Trophoblast cell (in vitro differentiated cells and primary cell): ENCODE measurements at regions not wholly inside any gene's neighbourhood (a gene's known extent, or its start where the extent isn't known, plus 50 kb on each side); places are given as distances from the start of the nearest gene placed in this dataset.

Source experiments
- DNase-seq, 2 donors: peaks; one replicate each; pipeline ENCODE4 v3.0.0-alpha.2; 2016
- H2AFZ ChIP-seq: 2 replicates; pipeline ENCODE4 v1.6.1; 2013; ENCODE audit warnings: low read length, moderate library complexity, mild to moderate bottlenecking; ENCODE audit not compliant: insufficient read depth, poor library complexity
- H2AK5ac ChIP-seq: 2 replicates; pipeline ENCODE4 v1.6.1; 2013; ENCODE audit warnings: mild to moderate bottlenecking, low read length
- H2BK120ac ChIP-seq: 2 replicates; pipeline ENCODE4 v1.6.1; 2013; ENCODE audit warnings: low read length, mild to moderate bottlenecking, moderate library complexity; ENCODE audit not compliant: insufficient read depth, poor library complexity
- H2BK12ac ChIP-seq: 2 replicates; pipeline ENCODE4 v1.6.1; 2013; ENCODE audit warnings: mild to moderate bottlenecking, low read length, moderate library complexity
- H2BK5ac ChIP-seq: 2 replicates; pipeline ENCODE4 v1.6.1; 2013; ENCODE audit warnings: low read length, low read depth, moderate library complexity, mild to moderate bottlenecking; ENCODE audit not compliant: poor library complexity
- H3K14ac ChIP-seq: 2 replicates; pipeline ENCODE4 v1.6.1; 2013; ENCODE audit warnings: mild to moderate bottlenecking, low read length
- H3K18ac ChIP-seq: 2 replicates; pipeline ENCODE4 v1.6.1; 2013; ENCODE audit warnings: mild to moderate bottlenecking, low read length
- H3K23ac ChIP-seq: 2 replicates; pipeline ENCODE4 v1.6.1; 2013; ENCODE audit warnings: low read length
- H3K27ac ChIP-seq: 2 replicates; pipeline ENCODE4 v1.5.1; 2013; ENCODE audit warnings: low read depth, mild to moderate bottlenecking, inconsistent platforms, low read length, moderate library complexity
- H3K27me3 ChIP-seq: 2 replicates; pipeline ENCODE4 v1.6.1; 2013; ENCODE audit warnings: inconsistent platforms, mild to moderate bottlenecking, low read length, moderate library complexity; ENCODE audit not compliant: insufficient read depth
- H3K36me3 ChIP-seq, 2 experiments: 1 replicate in 1 of 2; 2 replicates in 1 of 2; pipeline ENCODE4 v1.6.1; 2013; ENCODE audit warnings: low read length in 2 of 2, mild to moderate bottlenecking in 2 of 2, moderate library complexity in 1 of 2; ENCODE audit not compliant: insufficient read depth in 2 of 2, control insufficient read depth in 1 of 2
- H3K4ac ChIP-seq: 2 replicates; pipeline ENCODE4 v1.6.1; 2013; ENCODE audit warnings: low read depth, mild to moderate bottlenecking, low read length, moderate library complexity
- H3K4me1 ChIP-seq, 2 experiments: 1 replicate in 1 of 2; 2 replicates in 1 of 2; pipeline ENCODE4 v1.6.1; 2013; ENCODE audit warnings: low read length in 2 of 2, mild to moderate bottlenecking in 2 of 2, moderate library complexity in 1 of 2; ENCODE audit not compliant: insufficient read depth in 2 of 2, control insufficient read depth in 1 of 2
- H3K4me2 ChIP-seq: 2 replicates; pipeline ENCODE4 v1.6.1; 2013; ENCODE audit warnings: inconsistent platforms, mild to moderate bottlenecking, low read length, moderate library complexity
- H3K4me3 ChIP-seq: 2 replicates; pipeline ENCODE4 v1.5.1; 2013; ENCODE audit warnings: mild to moderate bottlenecking, low read depth, low read length, inconsistent platforms
- H3K79me1 ChIP-seq: one replicate; pipeline ENCODE4 v1.6.1; 2013; ENCODE audit warnings: low read length
- H3K79me2 ChIP-seq: 2 replicates; pipeline ENCODE4 v1.6.1; 2013; ENCODE audit warnings: low read length, mild to moderate bottlenecking; ENCODE audit not compliant: control insufficient read depth, insufficient read depth, poor library complexity
- H3K9ac ChIP-seq: 2 replicates; pipeline ENCODE4 v1.6.1; 2013; ENCODE audit warnings: mild to moderate bottlenecking, low read length
- H3K9me3 ChIP-seq: 2 replicates; pipeline ENCODE4 v1.6.1; 2013; ENCODE audit warnings: low read depth, mild to moderate bottlenecking, control low read depth, inconsistent platforms, low read length; ENCODE audit not compliant: insufficient read depth
- H4K12ac ChIP-seq: 2 replicates; pipeline ENCODE4 v1.6.1; 2013; ENCODE audit warnings: low read depth, mild to moderate bottlenecking, low read length, moderate library complexity
- H4K8ac ChIP-seq: 2 replicates; pipeline ENCODE4 v1.6.1; 2013; ENCODE audit warnings: low read depth, mild to moderate bottlenecking, low read length, moderate library complexity
- H4K91ac ChIP-seq: one replicate; pipeline ENCODE4 v1.6.1; 2013; ENCODE audit warnings: low read depth, mild to moderate bottlenecking, low read length, moderate library complexity
- WGBS: extraction: QIAGEN DNeasy Blood & Tissue Kit; methylation state at CpG from one replicate; pipeline ENCODE4 v1.1.7; 2013; ENCODE audit warnings: missing lambda C conversion rate; ENCODE audit not compliant: insufficient read length, insufficient coverage; ENCODE audit errors: extremely low coverage; 5-methylcytosine and 5-hydroxymethylcytosine counted together

DNA sequence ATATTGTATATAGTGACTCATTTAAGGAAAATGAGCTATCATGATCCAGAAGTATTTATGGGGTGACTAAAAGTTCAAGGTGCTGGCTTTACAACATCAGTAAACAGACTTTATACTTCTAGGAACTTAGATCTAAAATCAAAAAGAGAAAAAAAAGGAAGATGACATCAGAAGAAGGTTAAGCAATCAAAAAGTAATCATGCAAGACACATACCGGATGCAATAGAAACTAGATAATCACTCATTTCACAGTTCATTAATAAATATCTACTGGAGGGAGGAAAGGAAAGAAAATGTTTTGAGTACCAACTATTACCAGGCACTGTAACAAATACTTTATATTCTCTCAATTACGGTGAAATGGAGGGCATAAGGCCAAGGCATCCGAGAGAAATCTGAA is 276.4 kb downstream of the SPRY1 start:
- DNase-seq: peak in 1 of 2 donors; percentile 23
- Histone ChIP-seq H2AK5ac (no peak overlapping the region), H3K4me1 (no peaks in the 10 kb centered on the region), H3K18ac (no peak overlapping the region), H4K91ac (no peak overlapping the region), H3K79me2 (no peaks in the 10 kb centered on the region), H3K27me3 (no peaks in the 10 kb centered on the region), H3K36me3 (no peaks in the 10 kb centered on the region), H2BK120ac (no peak overlapping the region), H2BK12ac (no peak overlapping the region), H4K12ac (no peak overlapping the region), H4K8ac (no peak overlapping the region), H2BK5ac (no peak overlapping the region), H3K27ac (no peak overlapping the region), H3K4me3 (no peak overlapping the region), H2AFZ (no peak overlapping the region), H3K9ac (no peak overlapping the region), H3K4me2 (no peak overlapping the region), H3K14ac (no peak overlapping the region), H3K9me3 (no peaks in the 10 kb centered on the region), H3K79me1 (no peaks in the 10 kb centered on the region), H3K4ac (no peak overlapping the region), H3K23ac (no peak overlapping the region)
- no CpG with 5 or more reads among the region's 3 CpGs for WGBS

DNA sequence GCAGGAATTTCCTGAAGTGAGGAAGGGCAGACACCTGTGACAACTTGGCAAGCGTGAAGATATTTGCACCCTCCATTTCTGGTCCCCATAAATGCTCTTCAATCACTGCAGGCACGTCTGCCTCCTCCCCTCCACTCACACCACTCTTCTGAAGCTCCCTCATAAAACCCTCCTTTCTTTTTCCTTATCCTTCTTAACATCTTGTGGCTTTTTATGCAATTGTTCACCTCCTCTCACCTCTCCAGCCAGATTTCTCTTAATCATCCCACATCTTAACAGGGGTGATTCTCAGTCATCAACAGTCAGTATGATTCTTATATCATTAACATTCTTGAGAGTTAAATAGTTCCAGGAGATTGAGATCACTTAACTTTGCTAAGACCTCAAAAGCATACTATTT is 277.4 kb downstream of the SPRY1 start:
- H3K9me3 ChIP-seq: no peaks in the 10 kb centered on the region
- H2AFZ ChIP-seq: no peak overlapping the region
- no peak overlapping the region for H3K4me2 ChIP-seq
- no peaks in the 10 kb centered on the region for H3K27me3 ChIP-seq
- H3K9ac ChIP-seq: no peak overlapping the region
- no peak overlapping the region for H2AK5ac ChIP-seq
- H3K4ac ChIP-seq: no peak overlapping the region
- no peak overlapping the region for H3K23ac ChIP-seq
- H2BK12ac ChIP-seq: no peak overlapping the region
- H3K18ac ChIP-seq: no peak overlapping the region
- H3K14ac ChIP-seq: no peak overlapping the region
- no peaks in the 10 kb centered on the region for H3K79me1 ChIP-seq
- H2BK5ac ChIP-seq: no peak overlapping the region
- no peak overlapping the region for H3K27ac ChIP-seq
- H3K4me1 ChIP-seq: no peaks in the 10 kb centered on the region
- no peak overlapping the region for H3K4me3 ChIP-seq
- H4K8ac ChIP-seq: no peak overlapping the region
- H3K79me2 ChIP-seq: no peaks in the 10 kb centered on the region
- no peak overlapping the region for H4K12ac ChIP-seq
- WGBS: no CpG with 5 or more reads among the region's 2 CpGs
- H3K36me3 ChIP-seq: no peaks in the 10 kb centered on the region
- no peak overlapping the region for H2BK120ac ChIP-seq
- DNase-seq: no peak
- no peak overlapping the region for H4K91ac ChIP-seq

DNA sequence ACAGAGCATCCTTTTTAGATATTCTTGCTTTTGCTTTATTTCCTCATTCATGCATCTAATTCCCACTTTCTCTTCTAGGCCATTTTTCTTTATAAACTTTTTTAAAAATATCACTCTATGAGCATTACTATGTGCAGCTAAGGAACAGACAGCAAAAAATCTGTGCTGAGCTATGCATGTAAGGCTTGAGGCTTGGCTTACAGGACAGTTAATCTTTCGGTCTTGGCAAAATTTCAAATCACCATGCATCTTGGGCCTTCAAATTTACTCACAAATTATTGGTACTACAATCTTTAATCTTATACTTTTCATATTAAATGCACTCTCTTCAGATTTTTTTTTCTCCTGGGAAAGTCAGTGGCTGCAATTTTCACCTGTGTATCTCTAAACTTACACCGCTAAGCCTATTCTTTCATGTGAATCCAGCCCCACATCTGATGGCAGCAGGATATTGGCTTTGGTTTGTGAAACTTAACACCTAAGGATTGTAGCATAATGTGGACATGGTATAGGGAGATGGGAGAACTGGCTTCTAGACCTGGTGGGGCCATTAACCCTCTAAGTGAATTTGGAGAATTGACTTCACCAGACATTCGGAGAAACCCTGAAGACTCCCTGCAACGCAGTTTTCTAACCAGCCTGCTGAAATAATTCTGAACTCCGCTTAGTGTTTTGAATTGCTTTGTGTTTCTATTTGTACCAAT is 278.3 kb downstream of the SPRY1 start:
- no peaks in the 10 kb centered on the region for H3K4me1 ChIP-seq
- no peak overlapping the region for H2BK120ac ChIP-seq
- H4K12ac ChIP-seq: no peak overlapping the region
- no peaks in the 10 kb centered on the region for H3K36me3 ChIP-seq
- H2AK5ac ChIP-seq: no peak overlapping the region
- no peak overlapping the region for H3K4me2 ChIP-seq
- H3K9ac ChIP-seq: no peak overlapping the region
- DNase-seq: no peak
- H3K9me3 ChIP-seq: no peaks in the 10 kb centered on the region
- H3K79me2 ChIP-seq: no peaks in the 10 kb centered on the region
- no peak overlapping the region for H2AFZ ChIP-seq
- no peak overlapping the region for H4K8ac ChIP-seq
- WGBS: no CpG with 5 or more reads among the region's 5 CpGs
- no peak overlapping the region for H4K91ac ChIP-seq
- no peak overlapping the region for H3K23ac ChIP-seq
- no peaks in the 10 kb centered on the region for H3K27me3 ChIP-seq
- H3K4me3 ChIP-seq: no peak overlapping the region
- no peak overlapping the region for H3K27ac ChIP-seq
- no peak overlapping the region for H2BK12ac ChIP-seq
- no peak overlapping the region for H3K18ac ChIP-seq
- H2BK5ac ChIP-seq: no peak overlapping the region
- no peak overlapping the region for H3K14ac ChIP-seq
- no peaks in the 10 kb centered on the region for H3K79me1 ChIP-seq
- H3K4ac ChIP-seq: no peak overlapping the region

DNA sequence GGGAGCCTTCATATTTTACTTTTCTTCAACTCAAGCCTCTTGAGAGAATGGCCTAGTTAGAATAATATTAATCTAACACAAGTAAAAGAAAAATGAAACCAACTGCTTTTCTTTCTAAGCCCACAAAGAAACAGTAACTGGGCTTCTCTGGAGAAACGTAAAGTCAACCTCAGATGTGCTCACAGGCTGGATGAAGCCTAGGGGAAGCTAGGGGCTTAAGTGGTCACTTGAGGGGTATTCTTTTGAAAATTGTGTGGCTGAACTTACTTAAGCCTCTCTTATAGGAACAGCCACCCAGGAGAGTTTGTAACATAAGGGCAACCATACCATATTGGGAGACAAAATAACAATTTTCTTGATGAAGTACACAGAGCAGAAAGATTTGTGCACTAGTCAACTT is 279.0 kb downstream of the SPRY1 start:
- no peak overlapping the region for H2BK5ac ChIP-seq
- no peak overlapping the region for H3K18ac ChIP-seq
- H2AK5ac ChIP-seq: no peak overlapping the region
- H4K91ac ChIP-seq: no peak overlapping the region
- H3K27ac ChIP-seq: no peak overlapping the region
- H3K4me1 ChIP-seq: no peaks in the 10 kb centered on the region
- no peak overlapping the region for H3K23ac ChIP-seq
- no peak overlapping the region for H4K8ac ChIP-seq
- no peak overlapping the region for H3K4me2 ChIP-seq
- no peak overlapping the region for H3K14ac ChIP-seq
- H3K9me3 ChIP-seq: no peaks in the 10 kb centered on the region
- H2AFZ ChIP-seq: no peak overlapping the region
- no peak overlapping the region for H3K9ac ChIP-seq
- H3K36me3 ChIP-seq: no peaks in the 10 kb centered on the region
- H4K12ac ChIP-seq: no peak overlapping the region
- H3K79me1 ChIP-seq: no peaks in the 10 kb centered on the region
- no peak overlapping the region for H3K4me3 ChIP-seq
- no CpG with 5 or more reads among the region's 1 CpG for WGBS
- H3K79me2 ChIP-seq: no peaks in the 10 kb centered on the region
- H2BK12ac ChIP-seq: no peak overlapping the region
- no peak overlapping the region for H2BK120ac ChIP-seq
- no peaks in the 10 kb centered on the region for H3K27me3 ChIP-seq
- DNase-seq: no peak
- no peak overlapping the region for H3K4ac ChIP-seq
